H54 (cell line): ENCODE measurements at regions not wholly inside any gene's neighbourhood (a gene's known extent, or its start where the extent isn't known, plus 50 kb on each side); places are given as distances from the start of the nearest gene placed in this dataset.

ENCODE experiments used
- DNase-seq: peaks from one replicate; pipeline ENCODE4 v3.0.0; 2011; ENCODE audit warnings: low spot score, mixed read lengths; ENCODE audit not compliant: insufficient read length
- FAIRE-seq: peaks from 3 replicates; lab custom pipeline; 2011; peaks lifted over from hg19 to GRCh38; lab: Jason Lieb, UNC
- POLR2A ChIP-seq: IDR thresholded peaks from 2 replicates; pipeline ENCODE4 v1.6.1; 2011; ENCODE audit warnings: low read depth, mild to moderate bottlenecking, low read length

- DNase-seq (no peak), FAIRE-seq (no peak)
- no peak for TF ChIP-seq POLR2A
Observed at GRCh38 chr5:36355516-36355915, 53.8 kb upstream of the RANBP3L start.

- FAIRE-seq (no peak), DNase-seq (no peak)
- no peak for TF ChIP-seq POLR2A
Observed at GRCh38 chr5:36356915-36357314, 55.2 kb upstream of the RANBP3L start.

- no peak for DNase-seq
- no peak for FAIRE-seq
- TF ChIP-seq POLR2A = no peak
Observed at GRCh38 chr5:36357391-36357975, 55.8 kb upstream of the RANBP3L start.

- DNase-seq = no peak
- no peak for FAIRE-seq
- TF ChIP-seq POLR2A = no peak
Observed at GRCh38 chr5:36359267-36359666, 57.6 kb upstream of the RANBP3L start.

- no peak for DNase-seq
- no peak for FAIRE-seq
- no peak for TF ChIP-seq POLR2A
Observed at GRCh38 chr5:36360307-36360706, 58.6 kb upstream of the RANBP3L start.

GRCh38 chr5:36363101-36363500 lies 61.4 kb upstream of the RANBP3L start:
- FAIRE-seq (peak; percentile 64), DNase-seq (peak; percentile 29)
- TF ChIP-seq POLR2A = no peak

GRCh38 chr5:36363744-36364143 lies 62.0 kb upstream of the RANBP3L start:
- DNase-seq (no peak), FAIRE-seq (no peak)
- TF ChIP-seq POLR2A = no peak

GRCh38 chr5:36364473-36364872 lies 62.8 kb upstream of the RANBP3L start:
- FAIRE-seq = no peak
- DNase-seq = no peak
- TF ChIP-seq POLR2A = no peak

GRCh38 chr5:36365896-36366295 lies 64.2 kb upstream of the RANBP3L start:
- FAIRE-seq (no peak), DNase-seq (no peak)
- no peak for TF ChIP-seq POLR2A

GRCh38 chr5:36366883-36367282 lies 65.2 kb upstream of the RANBP3L start:
- no peak for FAIRE-seq
- DNase-seq = no peak
- TF ChIP-seq POLR2A = no peak

- DNase-seq (no peak), FAIRE-seq (no peak)
- no peak for TF ChIP-seq POLR2A
Observed at GRCh38 chr5:36367524-36367923, 65.8 kb upstream of the RANBP3L start.

GRCh38 chr5:36369219-36369690 lies 67.6 kb upstream of the RANBP3L start:
- DNase-seq = no peak
- no peak for FAIRE-seq
- TF ChIP-seq POLR2A = no peak

GRCh38 chr5:36370073-36370472 lies 68.4 kb upstream of the RANBP3L start:
- FAIRE-seq (no peak), DNase-seq (no peak)
- TF ChIP-seq POLR2A = no peak

GRCh38 chr5:36371366-36371765 lies 69.7 kb upstream of the RANBP3L start:
- no peak for TF ChIP-seq POLR2A
- FAIRE-seq (no peak), DNase-seq (no peak)

GRCh38 chr5:36373527-36374086 lies 71.9 kb upstream of the RANBP3L start:
- DNase-seq (peak; percentile 44), FAIRE-seq (peak; percentile 38)
- TF ChIP-seq POLR2A = no peak

- peak; percentile 18 for DNase-seq
- no peak for FAIRE-seq
- no peak for TF ChIP-seq POLR2A
Observed at GRCh38 chr5:36374266-36374862, 72.7 kb upstream of the RANBP3L start.
